K562 (cell line): ENCODE measurements at regions not wholly inside any gene's neighbourhood (a gene's known extent, or its start where the extent isn't known, plus 50 kb on each side); places are given as distances from the start of the nearest gene placed in this dataset.
A peak's percentile ranks its signal among the peaks of the same experiment; 100 is the strongest.

Experiments
- ATAC-seq: fragments of 200-7000 bp; cut with Tn5 transposase; 3 replicates; pipeline ENCODE4 v1.9.1; 2020; ENCODE audit warnings: moderate library complexity
- BruUV-seq: library from RNA; stranded (reverse); fragments of 400-500 nt; replicated peaks from 2 replicates; lab custom pipeline; 2021; lab: Mats Ljungman, UMichigan
- CTCF ChIA-PET: fragments of 300-600 bp; formaldehyde crosslinking; extraction: SDS; loops from one replicate; lab custom pipeline; 2021; ENCODE audit warnings: low intra/inter-chr PET ratio; lab: Yijun Ruan, JAX
- POLR2A ChIA-PET: fragments of 300-600, 350-650 bp; sonication (Branson Sonifier 250); formaldehyde crosslinking; extraction: SDS; loops from one replicate; lab custom pipeline; 2021; ENCODE audit warnings: antibody characterized with exemption, inconsistent platforms; lab: Yijun Ruan, JAX
- DNase-seq, 4 experiments: peaks; one replicate each; pipeline versions ENCODE4 v3.0.0 to v3.0.0-alpha.2; 2011 to 2018; ENCODE audit warnings: low spot score in 3 of 4, mixed read lengths in 3 of 4; ENCODE audit errors: extremely low read depth in 1 of 4
- FAIRE-seq: peaks from 2 replicates; lab custom pipeline; 2011; peaks lifted over from hg19 to GRCh38; lab: Jason Lieb, UNC
- H2AFZ ChIP-seq: 2 replicates; pipeline ENCODE4 v1.6.0; 2011; ENCODE audit warnings: low read depth, low read length, control low read depth, inconsistent platforms
- H3K27ac ChIP-seq: fragments of 200-600 bp; 3 replicates; pipeline ENCODE4 v1.8.0; 2011; ENCODE audit warnings: low read depth, mild to moderate bottlenecking, control low read depth, inconsistent platforms, low read length, moderate library complexity, mixed read lengths; ENCODE audit errors: extremely low read depth
- H3K27me3 ChIP-seq, 2 experiments: fragments of 300-600 bp in 1 of 2; 2 replicates in 1 of 2; 3 replicates in 1 of 2; pipeline versions ENCODE4 v1.6.0 to v1.8.0; 2011; ENCODE audit warnings: inconsistent platforms in 2 of 2, low read length in 2 of 2, mild to moderate bottlenecking in 1 of 2, mixed read lengths in 1 of 2, moderate library complexity in 1 of 2; ENCODE audit not compliant: control insufficient read depth in 2 of 2, insufficient read depth in 2 of 2
- H3K36me3 ChIP-seq: fragments of 300-600 bp; 3 replicates; pipeline ENCODE4 v1.8.0; 2011; ENCODE audit warnings: mild to moderate bottlenecking, low read length, inconsistent platforms; ENCODE audit not compliant: control insufficient read depth, insufficient read depth
- H3K4me1 ChIP-seq, 2 experiments: fragments of 200-600 bp in 1 of 2; replicated peaks in 1 of 2; 2 replicates in 1 of 2; 3 replicates in 1 of 2; pipeline versions ENCODE4 v1.5.1 to v1.8.0; 2011; ENCODE audit warnings: inconsistent platforms in 2 of 2, low read length in 2 of 2, mild to moderate bottlenecking in 1 of 2, mixed read lengths in 1 of 2, moderate library complexity in 1 of 2; ENCODE audit not compliant: control insufficient read depth in 2 of 2, insufficient read depth in 2 of 2
- H3K4me2 ChIP-seq: 2 replicates; pipeline ENCODE4 v1.6.1; 2011; ENCODE audit warnings: low read length, control low read depth, inconsistent platforms, mixed read lengths; ENCODE audit not compliant: insufficient read depth
- H3K4me3 ChIP-seq: fragments of 200-600 bp; sonication (generic), shearing (Covaris generic); 2 replicates; pipeline ENCODE4 v1.5.1; 2016; ENCODE audit warnings: control low read depth, inconsistent platforms
- H3K79me2 ChIP-seq: fragments of 200-600 bp; 3 replicates; pipeline ENCODE4 v1.8.0; 2011; ENCODE audit warnings: low read length, inconsistent platforms; ENCODE audit not compliant: control insufficient read depth, insufficient read depth
- H3K9ac ChIP-seq, 2 experiments: 2 replicates each; pipeline versions ENCODE4 v1.6.0 to v1.6.1; 2011; ENCODE audit warnings: low read depth in 2 of 2, low read length in 2 of 2, control low read depth in 1 of 2, inconsistent platforms in 1 of 2, mild to moderate bottlenecking in 1 of 2, mixed read lengths in 1 of 2; ENCODE audit not compliant: insufficient read depth in 1 of 2
- H3K9me1 ChIP-seq: one replicate; pipeline ENCODE4 v1.6.0; 2011; ENCODE audit warnings: inconsistent platforms, mild to moderate bottlenecking, low read length, moderate library complexity; ENCODE audit not compliant: control insufficient read depth, insufficient read depth
- H3K9me3 ChIP-seq: replicated peaks from 2 replicates; pipeline ENCODE4 v1.5.1; 2011; ENCODE audit warnings: low read depth, low read length, inconsistent platforms; ENCODE audit not compliant: control insufficient read depth, insufficient read depth
- H4K20me1 ChIP-seq: replicated peaks from 2 replicates; pipeline ENCODE4 v1.6.1; 2011; ENCODE audit warnings: low read length, inconsistent platforms, mixed read lengths; ENCODE audit not compliant: control insufficient read depth, insufficient read depth
- ATF1 ChIP-seq, 2 experiments: fragments of 450-650 bp in 1 of 2; IDR thresholded peaks; 2 replicates each; pipeline ENCODE4 v1.6.1; 2016; ENCODE audit warnings: missing compliant biosample characterization in 1 of 2, missing genetic modification characterization in 1 of 2
- BHLHE40 ChIP-seq: IDR thresholded peaks from 2 replicates; pipeline ENCODE4 v1.6.1; 2011; ENCODE audit warnings: low read length, improper control_type of control experiment
- ELF1 ChIP-seq: fragments of 200-800 bp; sonication (Bioruptor generic); IDR thresholded peaks from 2 replicates; pipeline ENCODE4 v1.6.1; 2016; ENCODE audit warnings: missing genetic modification characterization, missing compliant biosample characterization
- ELF2 ChIP-seq: fragments of 250-450 bp; sonication (Bioruptor Pico); IDR thresholded peaks from 2 replicates; pipeline ENCODE4 v1.5.0; 2021; ENCODE audit warnings: mild to moderate bottlenecking
- KHSRP ChIP-seq: fragments of 450-650 bp; IDR thresholded peaks from 2 replicates; pipeline ENCODE4 v1.6.1; 2017
- LARP7 ChIP-seq: fragments of 450-650 bp; IDR thresholded peaks from 2 replicates; pipeline ENCODE4 v1.6.1; 2016
- MAFG ChIP-seq: fragments of 450-650 bp; conservative IDR thresholded peaks from 2 replicates; pipeline ENCODE4 v1.6.1; 2016; ENCODE audit warnings: missing genetic modification characterization, missing compliant biosample characterization
- MYNN ChIP-seq, 2 experiments: sonication (generic); formaldehyde crosslinking in 1 of 2; IDR thresholded peaks; 2 replicates each; pipeline versions ENCODE4 v1.5.0 to v1.6.1; 2016 to 2020; ENCODE audit warnings: antibody characterized with exemption in 1 of 2, missing genetic modification reagents in 1 of 2
- NR2F6 ChIP-seq: fragments of 450-650 bp; formaldehyde crosslinking; IDR thresholded peaks from 2 replicates; pipeline ENCODE4 v1.4.0; 2020; ENCODE audit warnings: mild to moderate bottlenecking
- NR3C1 ChIP-seq: sonication (generic); formaldehyde crosslinking; IDR thresholded peaks from 2 replicates; pipeline ENCODE4 v1.8.1; 2022; ENCODE audit warnings: missing genetic modification reagents
- PHB ChIP-seq: fragments of 250-450 bp; sonication (Bioruptor Pico); IDR thresholded peaks from 2 replicates; pipeline ENCODE4 v1.5.0; 2021
- POLR2B ChIP-seq: fragments of 450-650 bp; IDR thresholded peaks from 2 replicates; pipeline ENCODE4 v1.6.1; 2018; ENCODE audit warnings: low read depth; ENCODE audit not compliant: partially characterized antibody
- SETDB1 ChIP-seq: IDR thresholded peaks from one replicate; pipeline ENCODE4 v1.6.1; 2012; ENCODE audit warnings: low read length, control low read depth, inconsistent platforms
- SREBF2 ChIP-seq: sonication (generic); formaldehyde crosslinking; IDR thresholded peaks from 2 replicates; pipeline ENCODE4 v1.4.0; 2020; ENCODE audit warnings: mild to moderate bottlenecking, missing genetic modification reagents
- TCFL5 ChIP-seq: fragments of 250-450 bp; sonication (Bioruptor Pico); conservative IDR thresholded peaks from 2 replicates; pipeline ENCODE4 v1.6.1; 2021; ENCODE audit warnings: mild to moderate bottlenecking, moderate library complexity, matching md5 sums
- ZNF121 ChIP-seq: sonication (generic); formaldehyde crosslinking; conservative IDR thresholded peaks from 2 replicates; pipeline ENCODE4 v1.8.0; 2022; ENCODE audit warnings: missing genetic modification reagents
- ZNF134 ChIP-seq: fragments of 250-450 bp; sonication (Bioruptor Pico); conservative IDR thresholded peaks from 2 replicates; pipeline ENCODE4 v1.4.0; 2020
- ZNF197 ChIP-seq: fragments of 200-800 bp; sonication (Bioruptor generic); IDR thresholded peaks from 2 replicates; pipeline ENCODE4 v1.6.1; 2016; ENCODE audit warnings: low read depth, missing genetic modification characterization, missing compliant biosample characterization
- ZNF282 ChIP-seq: sonication (generic); formaldehyde crosslinking; IDR thresholded peaks from 2 replicates; pipeline ENCODE4 v1.8.1; 2023; ENCODE audit warnings: missing genetic modification reagents
- ZNF395 ChIP-seq: fragments of 200-800 bp; sonication (Bioruptor generic); IDR thresholded peaks from 2 replicates; pipeline ENCODE4 v1.6.1; 2017; ENCODE audit warnings: missing genetic modification characterization, missing compliant biosample characterization
- ZNF561 ChIP-seq: fragments of 450-650 bp; formaldehyde crosslinking; conservative IDR thresholded peaks from 2 replicates; pipeline ENCODE4 v1.4.0; 2020; ENCODE audit warnings: mild to moderate bottlenecking, moderate library complexity
- WGBS: fragments of 100-300 bp; shearing (Covaris generic); methylation state at CpG from one replicate; pipeline ENCODE4 v1.1.6; 2016; ENCODE audit warnings: low coverage, mixed read lengths; ENCODE audit not compliant: insufficient coverage; ENCODE audit errors: missing lambda C conversion rate; 5-methylcytosine and 5-hydroxymethylcytosine counted together
- in situ Hi-C: fragments of 300-500 bp; cut with MboI; formaldehyde crosslinking; loops from 4 replicates; pipeline ENCODE4 v1.15.0; 2018; ENCODE audit warnings: inconsistent platforms, mixed read lengths
- intact Hi-C: fragments of 100-400 bp; cut with micrococcal nuclease; formaldehyde crosslinking; loops from 2 replicates; pipeline ENCODE4 v1.14.2; 2022
- TF ChIP-seq, protein P1 (sequence below): fragments of 250-450 bp; sonication (Bioruptor Pico); IDR thresholded peaks from 2 replicates; pipeline ENCODE4 v1.5.0; 2021
- TF ChIP-seq, protein P2 (sequence below): fragments of 450-650 bp; IDR thresholded peaks from 2 replicates; pipeline ENCODE4 v1.6.1; 2014; ENCODE audit warnings: low read depth, mild to moderate bottlenecking, moderate library complexity, borderline replicate concordance

DNA sequence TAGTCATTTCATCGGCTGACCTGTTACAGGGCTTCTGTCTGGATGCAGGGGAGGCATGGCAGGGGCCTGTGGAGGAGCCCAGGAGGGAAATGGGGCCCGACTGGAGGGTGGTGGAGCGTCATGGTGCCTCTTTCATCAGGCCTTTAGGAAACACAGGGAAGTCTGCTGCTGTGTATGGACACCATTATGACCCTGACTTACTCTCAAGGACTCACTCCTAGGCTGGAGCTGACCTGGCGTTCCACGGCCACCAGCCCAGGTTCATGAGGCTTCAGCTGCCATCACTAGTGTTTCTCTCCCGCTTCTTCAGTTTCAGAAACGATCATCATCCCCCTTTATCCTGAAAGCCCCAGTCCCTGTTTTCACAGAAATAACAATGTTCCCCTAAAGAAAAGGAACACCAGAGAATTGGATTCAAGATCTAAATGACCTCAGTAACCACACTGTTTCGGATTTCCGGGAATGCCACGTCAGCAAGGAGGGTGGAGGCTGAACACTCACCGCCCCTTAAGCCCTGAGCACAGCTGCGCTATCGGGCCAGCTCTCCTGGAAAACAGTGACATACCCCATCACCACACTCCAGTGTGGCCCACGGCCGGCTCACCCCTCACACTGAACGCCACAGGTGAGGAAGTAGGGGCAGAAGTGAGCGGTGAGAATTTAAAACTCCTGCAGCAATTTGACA, 67.6 kb downstream of the SOX1 start:
- H3K27me3 ChIP-seq, result peaks cover 4 to 38% of the 10 kb centered on the region in 2 experiments; a peak in 3 of 5 replicates
- TF ChIP-seq ZNF395 (CRISPR knock-in tag) (no peak), KHSRP (no peak), NR3C1 (CRISPR knock-in tag) (no peak), BHLHE40 (no peak), ATF1 (CRISPR knock-in tag; IDR thresholded peaks at IDR 0.05) (no peak), ATF1 (tag; IDR thresholded peaks at IDR 0.05) (peak; percentile 31; the same call in 1 of the 2 replicates), ZNF197 (no peak), SREBF2 (CRISPR knock-in tag) (no peak), ZNF282 (CRISPR knock-in tag) (no peak), MYNN (IDR thresholded peaks at IDR 0.05) (no peak), MYNN (CRISPR knock-in tag; IDR thresholded peaks at IDR 0.05) (no peak), LARP7 (no peak), MAFG (tag) (peak; percentile 32; the same call in 1 of the 2 replicates), POLR2B (no peak), ZNF121 (CRISPR knock-in tag) (no peak), NR2F6 (CRISPR knock-in tag) (no peak), TCFL5 (CRISPR knock-in tag) (no peak), ZNF134 (no peak), PHB (CRISPR knock-in tag) (no peak), ZNF561 (CRISPR knock-in tag) (no peak), SETDB1 (no peak), ELF2 (no peak), ELF1 (tag) (0 out of 2 replicates have a peak, but pooled peaks have one; percentile 18)
- TF ChIP-seq, protein P1, sequence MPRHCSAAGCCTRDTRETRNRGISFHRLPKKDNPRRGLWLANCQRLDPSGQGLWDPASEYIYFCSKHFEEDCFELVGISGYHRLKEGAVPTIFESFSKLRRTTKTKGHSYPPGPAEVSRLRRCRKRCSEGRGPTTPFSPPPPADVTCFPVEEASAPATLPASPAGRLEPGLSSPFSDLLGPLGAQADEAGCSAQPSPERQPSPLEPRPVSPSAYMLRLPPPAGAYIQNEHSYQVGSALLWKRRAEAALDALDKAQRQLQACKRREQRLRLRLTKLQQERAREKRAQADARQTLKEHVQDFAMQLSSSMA (CRISPR knock-in tag), result no peak
- TF ChIP-seq, protein P2, sequence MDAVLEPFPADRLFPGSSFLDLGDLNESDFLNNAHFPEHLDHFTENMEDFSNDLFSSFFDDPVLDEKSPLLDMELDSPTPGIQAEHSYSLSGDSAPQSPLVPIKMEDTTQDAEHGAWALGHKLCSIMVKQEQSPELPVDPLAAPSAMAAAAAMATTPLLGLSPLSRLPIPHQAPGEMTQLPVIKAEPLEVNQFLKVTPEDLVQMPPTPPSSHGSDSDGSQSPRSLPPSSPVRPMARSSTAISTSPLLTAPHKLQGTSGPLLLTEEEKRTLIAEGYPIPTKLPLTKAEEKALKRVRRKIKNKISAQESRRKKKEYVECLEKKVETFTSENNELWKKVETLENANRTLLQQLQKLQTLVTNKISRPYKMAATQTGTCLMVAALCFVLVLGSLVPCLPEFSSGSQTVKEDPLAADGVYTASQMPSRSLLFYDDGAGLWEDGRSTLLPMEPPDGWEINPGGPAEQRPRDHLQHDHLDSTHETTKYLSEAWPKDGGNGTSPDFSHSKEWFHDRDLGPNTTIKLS, result peak; percentile 70

More for the DNA sequence above, 67.6 kb downstream of the SOX1 start:
- H3K4me3 ChIP-seq, result no peak overlapping the region
- no peaks in the 10 kb centered on the region for H3K36me3 ChIP-seq
- H3K4me2 ChIP-seq, result peak overlapping the region; percentile 37; the same call in 1 of the 2 replicates
- in situ Hi-C loops (no loop called here), intact Hi-C loops (no loop called here)
- DNase-seq (peak; percentile 17 to 30 (median 18)), ATAC-seq (peak; percentile 82), FAIRE-seq (peak; percentile 62)
- 8% methylated on average over 13 of the region's 17 CpGs for WGBS
- no peaks in the 10 kb centered on the region for H4K20me1 ChIP-seq
- no peaks in the 10 kb centered on the region for H3K9me3 ChIP-seq
- POLR2A ChIA-PET, result interaction anchor here (1.1 kb wide), 1 partner anchor 26 kb away, joined by 3 read pairs; no protein-coding TSS in a partner anchor
- H3K79me2 ChIP-seq, result no peaks in the 10 kb centered on the region
- H3K27ac ChIP-seq, result no peak overlapping the region
- no peaks in the 10 kb centered on the region for H3K4me1 ChIP-seq
- H3K9me1 ChIP-seq, result no peaks in the 10 kb centered on the region
- H3K9ac ChIP-seq, result no peak overlapping the region
- H2AFZ ChIP-seq, result peak overlapping the region; percentile 40
- BruUV-seq, result no TSS peak
- CTCF ChIA-PET, result no interaction called here
